ENCODE measurements at regions not wholly inside any gene's neighbourhood (a gene's known extent, or its start where the extent isn't known, plus 50 kb on each side); places are given as distances from the start of the nearest gene placed in this dataset.
"Not testable (repeated sequence)": the region's sequence is repeated elsewhere in the genome, so short reads cannot be mapped to it uniquely, and the experiment has no call there.

DNA sequence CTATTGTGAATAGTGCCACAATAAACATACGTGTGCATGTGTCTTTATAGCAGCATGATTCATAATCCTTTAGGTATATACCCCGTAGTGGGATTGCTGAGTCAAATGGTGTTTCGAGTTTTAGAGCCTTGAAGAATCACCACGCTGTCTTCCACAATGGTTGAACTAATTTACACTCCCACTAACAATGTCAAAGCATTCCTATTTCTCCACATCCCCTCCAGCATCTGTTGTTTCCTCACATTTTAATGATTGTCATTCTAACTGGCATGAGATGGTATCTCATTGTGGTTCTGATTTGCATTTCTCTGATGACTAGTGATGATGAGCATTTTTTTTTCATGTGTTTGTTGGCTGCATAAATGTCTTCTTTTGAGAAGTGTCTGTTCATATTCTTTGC lies 110.4 kb upstream of the RGS1 start:
- H3K56ac ChIP-seq (ENCODE audit: low read length); H3K79me2 ChIP-seq (ENCODE audit: control insufficient read depth, insufficient read depth, low read length); H2BK15ac ChIP-seq (replicated peaks; ENCODE audit: low read depth); H3K36me3 ChIP-seq (ENCODE audit: control insufficient read depth, insufficient read depth, low read length); H3K79me1 ChIP-seq (ENCODE audit: low read length); H2BK5ac ChIP-seq (ENCODE audit: low read length); H3K23ac ChIP-seq (ENCODE audit: low read length); H3K27ac ChIP-seq (ENCODE audit: low read depth, low read length); H3K9ac ChIP-seq (ENCODE audit: low read length); H4K8ac ChIP-seq (ENCODE audit: low read depth, low read length); H3K4me1 ChIP-seq (ENCODE audit: control insufficient read depth, low read depth, low read length); DNase-seq; H3K4me3 ChIP-seq (ENCODE audit: low read length); H3K27me3 ChIP-seq (ENCODE audit: insufficient read depth, low read length, poor library complexity); H2AK5ac ChIP-seq (ENCODE audit: low read length); H3K4me2 ChIP-seq (ENCODE audit: low read length); H4K5ac ChIP-seq (ENCODE audit: low read length); H2BK120ac ChIP-seq (ENCODE audit: low read depth, low read length); H3K18ac ChIP-seq (ENCODE audit: low read length); H3K4ac ChIP-seq (ENCODE audit: low read depth, low read length): not testable (repeated sequence)
- WGBS (ENCODE audit: extremely low coverage, insufficient coverage, low lambda C conversion rate), result no CpG with 5 or more reads among the region's 4 CpGs

DNA sequence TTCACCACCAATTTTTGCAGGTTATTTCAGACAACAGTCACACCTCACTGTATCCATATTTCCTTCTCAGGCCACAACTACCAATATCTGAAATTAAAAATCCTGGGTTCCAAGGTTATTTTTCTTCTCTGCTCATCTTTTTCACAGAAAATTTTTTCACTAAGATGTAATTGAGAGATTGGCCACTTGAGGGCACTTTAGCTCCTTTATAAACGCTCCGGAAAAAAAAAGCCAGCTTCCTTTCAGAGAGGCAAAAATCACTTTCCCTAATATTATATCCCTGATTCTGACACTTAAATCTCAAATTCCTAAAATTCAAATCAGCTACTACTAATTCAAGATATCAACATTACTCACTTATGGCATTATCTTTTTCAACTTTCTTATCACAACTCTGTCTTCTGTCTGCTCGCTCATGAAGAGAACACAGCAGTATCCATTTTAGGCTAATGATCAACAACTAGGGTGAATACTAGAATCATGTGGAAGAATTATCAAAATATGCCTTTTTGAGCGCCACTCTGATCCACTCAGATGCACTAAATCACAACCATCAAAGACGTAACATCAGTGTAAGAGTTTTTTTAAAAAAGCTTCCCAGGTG lies 101.4 kb upstream of the RGS1 start:
- Histone ChIP-seq H3K4me3 (ENCODE audit: low read length) (no peak overlapping the region), H4K5ac (ENCODE audit: low read length) (no peak overlapping the region), H2BK15ac (replicated peaks; ENCODE audit: low read depth) (no peak overlapping the region), H2BK5ac (ENCODE audit: low read length) (no peak overlapping the region), H3K56ac (ENCODE audit: low read length) (no peak overlapping the region), H2AK5ac (ENCODE audit: low read length) (no peak overlapping the region), H3K79me1 (ENCODE audit: low read length) (no peaks in the 10 kb centered on the region), H3K9ac (ENCODE audit: low read length) (no peak overlapping the region), H3K4me2 (ENCODE audit: low read length) (no peak overlapping the region), H3K79me2 (ENCODE audit: control insufficient read depth, insufficient read depth, low read length) (no peaks in the 10 kb centered on the region), H3K18ac (ENCODE audit: low read length) (no peak overlapping the region), H4K8ac (ENCODE audit: low read depth, low read length) (no peak overlapping the region), H2BK120ac (ENCODE audit: low read depth, low read length) (no peak overlapping the region), H3K36me3 (ENCODE audit: control insufficient read depth, insufficient read depth, low read length) (no peaks in the 10 kb centered on the region), H3K23ac (ENCODE audit: low read length) (no peak overlapping the region), H3K4ac (ENCODE audit: low read depth, low read length) (no peak overlapping the region), H3K27ac (ENCODE audit: low read depth, low read length) (no peak overlapping the region), H3K4me1 (ENCODE audit: control insufficient read depth, low read depth, low read length) (no peaks in the 10 kb centered on the region), H3K27me3 (ENCODE audit: insufficient read depth, low read length, poor library complexity) (no peaks in the 10 kb centered on the region)
- DNase-seq, result peak; percentile 25
- WGBS (ENCODE audit: extremely low coverage, insufficient coverage, low lambda C conversion rate), result no CpG with 5 or more reads among the region's 5 CpGs

DNA sequence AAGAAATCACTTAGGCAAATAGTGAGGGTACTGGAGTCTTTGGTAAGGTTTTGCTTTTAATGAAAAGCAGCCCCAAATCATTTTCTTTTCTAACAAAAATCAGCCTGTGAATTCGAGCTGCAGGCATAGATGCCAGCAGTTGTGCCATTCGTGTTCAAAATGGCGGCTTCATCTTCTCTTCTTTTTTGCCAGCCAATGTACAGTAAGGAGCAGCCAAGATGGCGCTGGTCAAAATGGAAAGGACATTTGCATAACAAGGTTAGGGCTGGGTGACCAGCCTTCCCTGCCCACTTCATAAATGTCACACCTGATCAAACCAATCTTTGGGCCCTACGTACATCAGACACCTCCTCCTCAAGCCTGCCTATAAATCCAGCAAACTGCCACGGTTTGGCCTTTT lies 100.2 kb upstream of the RGS1 start:
- Histone ChIP-seq H3K27me3 (ENCODE audit: insufficient read depth, low read length, poor library complexity) (no peaks in the 10 kb centered on the region), H3K4me1 (ENCODE audit: control insufficient read depth, low read depth, low read length) (no peaks in the 10 kb centered on the region), H3K4me2 (ENCODE audit: low read length) (no peak overlapping the region), H4K8ac (ENCODE audit: low read depth, low read length) (no peak overlapping the region), H3K79me1 (ENCODE audit: low read length) (no peaks in the 10 kb centered on the region), H3K4me3 (ENCODE audit: low read length) (no peak overlapping the region), H3K56ac (ENCODE audit: low read length) (no peak overlapping the region), H3K18ac (ENCODE audit: low read length) (no peak overlapping the region), H2AK5ac (ENCODE audit: low read length) (no peak overlapping the region), H3K4ac (ENCODE audit: low read depth, low read length) (no peak overlapping the region), H2BK120ac (ENCODE audit: low read depth, low read length) (no peak overlapping the region), H3K79me2 (ENCODE audit: control insufficient read depth, insufficient read depth, low read length) (no peaks in the 10 kb centered on the region), H3K27ac (ENCODE audit: low read depth, low read length) (no peak overlapping the region), H2BK15ac (replicated peaks; ENCODE audit: low read depth) (no peak overlapping the region), H4K5ac (ENCODE audit: low read length) (no peak overlapping the region), H3K36me3 (ENCODE audit: control insufficient read depth, insufficient read depth, low read length) (no peaks in the 10 kb centered on the region), H3K23ac (ENCODE audit: low read length) (no peak overlapping the region), H2BK5ac (ENCODE audit: low read length) (no peak overlapping the region), H3K9ac (ENCODE audit: low read length) (no peak overlapping the region)
- no peak for DNase-seq
- WGBS (ENCODE audit: extremely low coverage, insufficient coverage, low lambda C conversion rate), result no CpG with 5 or more reads among the region's 6 CpGs

DNA sequence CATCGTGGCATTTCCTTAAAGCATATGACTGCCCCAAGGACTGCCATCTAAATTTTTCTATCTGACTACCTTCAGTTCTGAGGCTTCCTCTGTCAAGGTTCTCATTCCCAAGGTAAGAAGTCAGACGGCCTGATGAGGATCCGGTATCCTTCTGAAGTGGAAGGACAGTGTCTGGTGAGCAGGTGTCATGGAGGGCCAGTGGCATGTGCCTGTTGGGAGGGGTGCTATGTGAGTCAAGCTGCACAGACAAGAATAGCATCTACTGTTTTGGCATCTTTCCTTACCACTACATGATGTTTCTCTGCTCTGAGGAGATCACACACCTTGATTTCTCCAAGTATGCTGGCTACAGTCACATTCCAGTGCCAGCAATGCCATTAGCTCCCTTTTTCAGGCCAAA lies 99.6 kb upstream of the RGS1 start:
- Histone ChIP-seq H3K4me1 (ENCODE audit: control insufficient read depth, low read depth, low read length) (no peaks in the 10 kb centered on the region), H3K27me3 (ENCODE audit: insufficient read depth, low read length, poor library complexity) (no peaks in the 10 kb centered on the region), H3K27ac (ENCODE audit: low read depth, low read length) (no peak overlapping the region), H3K56ac (ENCODE audit: low read length) (no peak overlapping the region), H2BK120ac (ENCODE audit: low read depth, low read length) (no peak overlapping the region), H3K4me2 (ENCODE audit: low read length) (no peak overlapping the region), H4K5ac (ENCODE audit: low read length) (no peak overlapping the region), H3K4ac (ENCODE audit: low read depth, low read length) (no peak overlapping the region), H3K79me2 (ENCODE audit: control insufficient read depth, insufficient read depth, low read length) (no peaks in the 10 kb centered on the region), H4K8ac (ENCODE audit: low read depth, low read length) (no peak overlapping the region), H3K4me3 (ENCODE audit: low read length) (no peak overlapping the region), H2BK5ac (ENCODE audit: low read length) (no peak overlapping the region), H3K23ac (ENCODE audit: low read length) (no peak overlapping the region), H2AK5ac (ENCODE audit: low read length) (no peak overlapping the region), H3K18ac (ENCODE audit: low read length) (no peak overlapping the region), H3K36me3 (ENCODE audit: control insufficient read depth, insufficient read depth, low read length) (no peaks in the 10 kb centered on the region), H2BK15ac (replicated peaks; ENCODE audit: low read depth) (no peak overlapping the region), H3K79me1 (ENCODE audit: low read length) (no peaks in the 10 kb centered on the region), H3K9ac (ENCODE audit: low read length) (no peak overlapping the region)
- no peak for DNase-seq
- no CpG with 5 or more reads among the region's 3 CpGs for WGBS (ENCODE audit: extremely low coverage, insufficient coverage, low lambda C conversion rate)

DNA sequence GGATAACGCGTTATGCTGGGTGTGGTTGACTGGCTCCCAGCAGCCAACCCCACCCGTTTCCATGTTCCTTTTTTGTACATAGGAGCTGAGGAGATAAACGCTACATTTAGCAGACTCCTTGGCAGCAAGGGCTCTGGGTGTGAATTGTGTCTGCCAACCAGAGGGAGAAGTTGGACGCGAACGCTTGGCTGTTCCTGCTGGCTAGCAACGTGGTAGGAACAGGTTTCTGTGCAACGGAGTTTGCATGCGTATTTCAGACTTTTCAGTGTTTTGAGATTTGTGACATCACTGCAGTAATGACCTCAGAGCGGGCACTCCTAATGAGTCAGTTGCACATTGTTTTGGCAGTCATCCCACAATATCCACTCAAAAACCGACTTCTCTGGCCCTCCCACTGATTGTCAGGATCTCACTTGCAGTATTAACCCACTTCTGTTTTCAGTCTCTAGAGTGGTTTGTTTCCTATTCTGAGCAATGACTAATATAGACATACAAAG lies 98.7 kb upstream of the RGS1 start:
- WGBS (ENCODE audit: extremely low coverage, insufficient coverage, low lambda C conversion rate), result no CpG with 5 or more reads among the region's 12 CpGs
- Histone ChIP-seq H2BK120ac (ENCODE audit: low read depth, low read length) (no peak overlapping the region), H3K36me3 (ENCODE audit: control insufficient read depth, insufficient read depth, low read length) (no peaks in the 10 kb centered on the region), H3K27me3 (ENCODE audit: insufficient read depth, low read length, poor library complexity) (no peaks in the 10 kb centered on the region), H3K79me1 (ENCODE audit: low read length) (no peaks in the 10 kb centered on the region), H2AK5ac (ENCODE audit: low read length) (no peak overlapping the region), H3K18ac (ENCODE audit: low read length) (no peak overlapping the region), H2BK5ac (ENCODE audit: low read length) (no peak overlapping the region), H2BK15ac (replicated peaks; ENCODE audit: low read depth) (no peak overlapping the region), H3K56ac (ENCODE audit: low read length) (no peak overlapping the region), H3K4ac (ENCODE audit: low read depth, low read length) (no peak overlapping the region), H3K4me2 (ENCODE audit: low read length) (no peak overlapping the region), H3K23ac (ENCODE audit: low read length) (no peak overlapping the region), H3K27ac (ENCODE audit: low read depth, low read length) (no peak overlapping the region), H4K5ac (ENCODE audit: low read length) (no peak overlapping the region), H3K9ac (ENCODE audit: low read length) (no peak overlapping the region), H3K4me1 (ENCODE audit: control insufficient read depth, low read depth, low read length) (no peaks in the 10 kb centered on the region), H4K8ac (ENCODE audit: low read depth, low read length) (no peak overlapping the region), H3K4me3 (ENCODE audit: low read length) (no peak overlapping the region), H3K79me2 (ENCODE audit: control insufficient read depth, insufficient read depth, low read length) (no peaks in the 10 kb centered on the region)
- no peak for DNase-seq

DNA sequence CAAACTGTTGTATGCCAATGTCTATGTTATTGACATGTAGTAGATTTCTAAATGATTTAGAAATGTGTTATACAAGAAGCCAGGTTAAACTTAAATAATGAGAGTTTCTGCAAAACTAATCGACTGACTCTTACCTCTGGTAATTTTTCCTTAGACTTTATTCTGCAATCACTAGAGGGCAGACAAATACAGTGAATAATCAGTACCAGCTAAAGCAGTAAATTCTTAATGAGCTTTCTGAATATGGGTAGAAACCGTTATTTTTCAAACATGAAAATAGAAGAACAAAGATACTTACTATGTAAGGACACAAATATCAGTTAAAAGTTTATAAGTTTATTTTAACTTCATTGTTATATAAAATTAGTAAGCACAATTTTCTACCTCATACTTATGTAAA lies 97.9 kb upstream of the RGS1 start:
- H3K4me2 ChIP-seq (ENCODE audit: low read length), result no peak overlapping the region
- no peaks in the 10 kb centered on the region for H3K4me1 ChIP-seq (ENCODE audit: control insufficient read depth, low read depth, low read length)
- H2BK15ac ChIP-seq (replicated peaks; ENCODE audit: low read depth), result no peak overlapping the region
- no peak overlapping the region for H3K18ac ChIP-seq (ENCODE audit: low read length)
- H3K27ac ChIP-seq (ENCODE audit: low read depth, low read length), result no peak overlapping the region
- H2AK5ac ChIP-seq (ENCODE audit: low read length), result no peak overlapping the region
- no peak overlapping the region for H2BK5ac ChIP-seq (ENCODE audit: low read length)
- H4K8ac ChIP-seq (ENCODE audit: low read depth, low read length), result no peak overlapping the region
- H3K9ac ChIP-seq (ENCODE audit: low read length), result no peak overlapping the region
- no peaks in the 10 kb centered on the region for H3K27me3 ChIP-seq (ENCODE audit: insufficient read depth, low read length, poor library complexity)
- H3K56ac ChIP-seq (ENCODE audit: low read length), result no peak overlapping the region
- no peak overlapping the region for H3K4me3 ChIP-seq (ENCODE audit: low read length)
- H3K36me3 ChIP-seq (ENCODE audit: control insufficient read depth, insufficient read depth, low read length), result no peaks in the 10 kb centered on the region
- H4K5ac ChIP-seq (ENCODE audit: low read length), result no peak overlapping the region
- H3K79me1 ChIP-seq (ENCODE audit: low read length), result no peaks in the 10 kb centered on the region
- no peak overlapping the region for H3K23ac ChIP-seq (ENCODE audit: low read length)
- H3K4ac ChIP-seq (ENCODE audit: low read depth, low read length), result no peak overlapping the region
- no peak overlapping the region for H2BK120ac ChIP-seq (ENCODE audit: low read depth, low read length)
- H3K79me2 ChIP-seq (ENCODE audit: control insufficient read depth, insufficient read depth, low read length), result no peaks in the 10 kb centered on the region
- no CpG with 5 or more reads among the region's 2 CpGs for WGBS (ENCODE audit: extremely low coverage, insufficient coverage, low lambda C conversion rate)
- peak; percentile 24 for DNase-seq
